Right lobe of liver (tissue), 6 donors: ENCODE measurements at regions not wholly inside any gene's neighbourhood (a gene's known extent, or its start where the extent isn't known, plus 50 kb on each side); places are given as distances from the start of the nearest gene placed in this dataset.

Experiments
- ATAC-seq, 4 donors: fragments of 200-7000 bp; cut with Tn5 transposase; one replicate each; pipeline ENCODE4 v1.9.1; 2020; ENCODE audit warnings: mild to moderate bottlenecking in 4 of 4, moderate library complexity in 4 of 4
- DNase-seq, 3 donors: peaks; one replicate each; pipeline ENCODE4 v3.0.0-alpha.2; 2020
- H3K27ac ChIP-seq, 3 donors: fragments of 200-600 bp; one replicate each; pipeline ENCODE4 v1.8.0; 2022
- H3K27me3 ChIP-seq, 2 donors: fragments of 200-600 bp; one replicate each; pipeline ENCODE4 v1.8.0; 2022
- H3K36me3 ChIP-seq, 4 donors: fragments of 200-600 bp; sonication (generic) in 1 of 4; one replicate each; pipeline versions ENCODE4 v1.5.1 to v1.8.0; 2017 to 2022; ENCODE audit warnings: control low read depth in 1 of 4
- H3K4me1 ChIP-seq, 4 donors: fragments of 200-600 bp; sonication (generic) in 1 of 4; one replicate each; pipeline versions ENCODE4 v1.5.1 to v1.8.0; 2017 to 2022; ENCODE audit warnings: control low read depth in 1 of 4
- H3K4me3 ChIP-seq, 3 donors: fragments of 200-600 bp; one replicate each; pipeline ENCODE4 v1.8.0; 2022
- H3K9me3 ChIP-seq, 4 donors: fragments of 200-600 bp; sonication (generic) in 1 of 4; one replicate each; pipeline versions ENCODE4 v1.5.1 to v1.8.0; 2017 to 2022; ENCODE audit warnings: control low read depth in 1 of 4
- POLR2A ChIP-seq: fragments of 450-650 bp; IDR thresholded peaks from one replicate; pipeline ENCODE4 v1.6.1; 2017; ENCODE audit warnings: antibody characterized with exemption, mild to moderate bottlenecking
- WGBS: methylation state at CpG from one replicate; pipeline ENCODE4 v1.1.6; 2018; ENCODE audit warnings: low coverage, low lambda C conversion rate; ENCODE audit not compliant: insufficient coverage; ENCODE audit errors: missing lambda C conversion rate; 5-methylcytosine and 5-hydroxymethylcytosine counted together
- intact Hi-C, 2 donors: fragments of 100-400 bp; cut with DNase I; formaldehyde crosslinking; loops; one replicate each; pipeline versions ENCODE4 v1.11.2 to v1.14.1; 2022
- TF ChIP-seq, protein P1 (sequence below), 4 donors: fragments of 200-600 bp in 3 of 4; fragments of 450-650 bp in 1 of 4; IDR thresholded peaks; one replicate each; pipeline versions ENCODE4 v1.5.1 to v1.8.0; 2016 to 2022; ENCODE audit warnings: antibody characterized with exemption in 4 of 4, mild to moderate bottlenecking in 2 of 4
- donor health status: DM: no; HTN: yes; CAD: no.
- donor health status: DM: no; HTN: no; CAD: no.
- donor health status: DM: no; HTN: no; CAD: no.
- donor health status: DM: no; HTN: yes; CAD: no.
- donor health status: DM: no; HTN: yes; CAD: no.

DNA sequence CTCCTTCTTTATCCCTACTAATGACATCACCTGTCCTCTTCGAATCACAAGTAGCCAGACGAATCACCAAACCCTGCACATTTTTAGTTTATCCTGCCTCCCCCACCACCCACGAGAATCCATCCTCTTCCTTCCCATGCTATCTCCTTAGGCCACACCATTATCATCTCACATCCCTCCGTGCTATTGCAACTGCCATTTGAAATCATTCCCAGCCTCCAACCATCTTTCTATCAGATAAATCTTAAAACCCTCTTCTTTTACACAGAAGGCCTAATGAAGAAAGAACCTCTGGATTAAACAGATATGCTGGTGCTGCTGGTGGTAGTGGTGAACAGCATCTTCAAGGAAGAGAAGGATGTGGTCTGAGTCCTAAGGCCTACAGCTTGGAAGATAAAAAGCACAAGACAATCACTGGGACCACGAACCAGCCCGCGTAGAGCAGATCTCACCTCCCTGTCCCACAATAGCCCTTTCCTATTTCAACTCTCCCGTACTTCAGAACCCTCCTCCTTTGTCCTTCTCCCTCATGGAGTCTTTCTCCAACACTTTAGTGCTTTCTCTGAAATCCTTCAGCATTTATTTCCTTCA is 403.1 kb downstream of the SFMBT2 start:
- H3K27me3 ChIP-seq = no peaks in the 10 kb centered on the region
- no peak for TF ChIP-seq POLR2A
- TF ChIP-seq, protein P1, sequence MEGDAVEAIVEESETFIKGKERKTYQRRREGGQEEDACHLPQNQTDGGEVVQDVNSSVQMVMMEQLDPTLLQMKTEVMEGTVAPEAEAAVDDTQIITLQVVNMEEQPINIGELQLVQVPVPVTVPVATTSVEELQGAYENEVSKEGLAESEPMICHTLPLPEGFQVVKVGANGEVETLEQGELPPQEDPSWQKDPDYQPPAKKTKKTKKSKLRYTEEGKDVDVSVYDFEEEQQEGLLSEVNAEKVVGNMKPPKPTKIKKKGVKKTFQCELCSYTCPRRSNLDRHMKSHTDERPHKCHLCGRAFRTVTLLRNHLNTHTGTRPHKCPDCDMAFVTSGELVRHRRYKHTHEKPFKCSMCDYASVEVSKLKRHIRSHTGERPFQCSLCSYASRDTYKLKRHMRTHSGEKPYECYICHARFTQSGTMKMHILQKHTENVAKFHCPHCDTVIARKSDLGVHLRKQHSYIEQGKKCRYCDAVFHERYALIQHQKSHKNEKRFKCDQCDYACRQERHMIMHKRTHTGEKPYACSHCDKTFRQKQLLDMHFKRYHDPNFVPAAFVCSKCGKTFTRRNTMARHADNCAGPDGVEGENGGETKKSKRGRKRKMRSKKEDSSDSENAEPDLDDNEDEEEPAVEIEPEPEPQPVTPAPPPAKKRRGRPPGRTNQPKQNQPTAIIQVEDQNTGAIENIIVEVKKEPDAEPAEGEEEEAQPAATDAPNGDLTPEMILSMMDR (IDR thresholded peaks at IDR 0.05) = no peak
- H3K36me3 ChIP-seq = no peaks in the 10 kb centered on the region
- intact Hi-C loops = no loop called here
- H3K4me3 ChIP-seq = no peak overlapping the region
- ATAC-seq = no peak
- DNase-seq = no peak
- no peaks in the 10 kb centered on the region for H3K4me1 ChIP-seq
- H3K9me3 ChIP-seq = no peaks in the 10 kb centered on the region
- no peak overlapping the region for H3K27ac ChIP-seq
- 65% methylated on average over 8 of the region's 8 CpGs for WGBS

DNA sequence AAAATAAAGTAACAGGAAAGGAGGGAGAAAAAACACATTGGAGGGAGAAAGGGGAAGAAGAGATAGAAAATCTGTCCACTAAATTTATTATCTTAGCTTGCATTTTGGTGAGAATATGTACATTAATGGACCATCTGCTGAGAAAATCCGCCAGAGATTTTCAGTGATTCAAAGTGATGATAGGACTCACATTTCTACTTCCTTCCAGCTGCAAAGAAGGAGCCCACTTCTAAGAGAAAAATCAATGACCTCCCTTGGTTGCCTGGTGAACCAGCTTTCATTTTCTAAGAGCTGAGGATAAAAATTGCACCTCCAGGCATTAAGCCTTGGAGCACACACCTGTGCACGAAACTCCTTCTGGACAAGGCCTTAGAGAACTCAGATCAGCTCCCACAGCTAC is 404.3 kb downstream of the SFMBT2 start:
- WGBS = 46% methylated on average over 1 of the region's 2 CpGs
- H3K4me1 ChIP-seq = no peaks in the 10 kb centered on the region
- no peaks in the 10 kb centered on the region for H3K36me3 ChIP-seq
- intact Hi-C loops = no loop called here
- DNase-seq = no peak
- no peak overlapping the region for H3K4me3 ChIP-seq
- H3K9me3 ChIP-seq = no peaks in the 10 kb centered on the region
- no peak for ATAC-seq
- no peak for TF ChIP-seq POLR2A
- TF ChIP-seq, protein P1 (IDR thresholded peaks at IDR 0.05) = no peak
- H3K27me3 ChIP-seq = no peaks in the 10 kb centered on the region
- H3K27ac ChIP-seq = no peak overlapping the region

- H3K4me1 ChIP-seq = no peaks in the 10 kb centered on the region
- H3K27me3 ChIP-seq = no peaks in the 10 kb centered on the region
- no peak for DNase-seq
- no peak overlapping the region for H3K4me3 ChIP-seq
- intact Hi-C loops = no loop called here
- no peak for ATAC-seq
- no peaks in the 10 kb centered on the region for H3K36me3 ChIP-seq
- 65% methylated on average over 4 of the region's 4 CpGs for WGBS
- TF ChIP-seq POLR2A = no peak
- TF ChIP-seq, protein P1 (IDR thresholded peaks at IDR 0.05) = no peak
- no peaks in the 10 kb centered on the region for H3K9me3 ChIP-seq
- no peak overlapping the region for H3K27ac ChIP-seq
These were observed 406.9 kb downstream of the SFMBT2 start for GRCh38 chr10:7003831-7004395.

GRCh38 chr10:7000061-7000460 is 410.8 kb downstream of the SFMBT2 start:
- 68% methylated on average over 4 of the region's 4 CpGs for WGBS
- H3K4me1 ChIP-seq = no peaks in the 10 kb centered on the region
- intact Hi-C loops = no loop called here
- DNase-seq (no peak), ATAC-seq (no peak)
- no peaks in the 10 kb centered on the region for H3K27me3 ChIP-seq
- H3K4me3 ChIP-seq = no peak overlapping the region
- H3K9me3 ChIP-seq = no peaks in the 10 kb centered on the region
- TF ChIP-seq POLR2A = no peak
- TF ChIP-seq, protein P1 (IDR thresholded peaks at IDR 0.05) = no peak
- no peaks in the 10 kb centered on the region for H3K36me3 ChIP-seq
- H3K27ac ChIP-seq = no peak overlapping the region
